HG02938 (cell line): ENCODE measurements at regions not wholly inside any gene's neighbourhood (a gene's known extent, or its start where the extent isn't known, plus 50 kb on each side); places are given as distances from the start of the nearest gene placed in this dataset.

ENCODE experiments used
- ATAC-seq: cut with Tn5 transposase; IDR thresholded peaks from one replicate; pipeline ENCODE4 v1.9.1; 2021; ENCODE audit warnings: mild to moderate bottlenecking, moderate library complexity; ENCODE audit not compliant: unreplicated experiment

GRCh38 chr2:234438305-234438977 lies 58.4 kb downstream of the ARL4C start:
- no peak for ATAC-seq

GRCh38 chr2:234437642-234438304 lies 59.1 kb downstream of the ARL4C start:
- no peak for ATAC-seq

GRCh38 chr2:234436482-234436837 lies 60.4 kb downstream of the ARL4C start:
- no peak for ATAC-seq

- ATAC-seq = no peak
These were observed 60.9 kb downstream of the ARL4C start for GRCh38 chr2:234435836-234436481.

GRCh38 chr2:234433201-234433600 lies 63.7 kb downstream of the ARL4C start:
- ATAC-seq = no peak

GRCh38 chr2:234430871-234431270 lies 66.0 kb downstream of the ARL4C start:
- no peak for ATAC-seq

GRCh38 chr2:234429265-234429664 lies 67.6 kb downstream of the ARL4C start:
- no peak for ATAC-seq

GRCh38 chr2:234427081-234428061 lies 69.5 kb downstream of the ARL4C start:
- ATAC-seq = no peak

- no peak for ATAC-seq
These were observed 70.3 kb downstream of the ARL4C start for GRCh38 chr2:234426616-234427015.

- no peak for ATAC-seq
These were observed 71.0 kb downstream of the ARL4C start for GRCh38 chr2:234425639-234426603.

- no peak for ATAC-seq
These were observed 73.0 kb downstream of the ARL4C start for GRCh38 chr2:234423884-234424283.

- no peak for ATAC-seq
These were observed 73.9 kb downstream of the ARL4C start for GRCh38 chr2:234422981-234423431.

- no peak for ATAC-seq
These were observed 74.6 kb downstream of the ARL4C start for GRCh38 chr2:234422273-234422732.

GRCh38 chr2:234420408-234420807 lies 76.5 kb downstream of the ARL4C start:
- ATAC-seq = no peak

- no peak for ATAC-seq
These were observed 77.2 kb downstream of the ARL4C start for GRCh38 chr2:234419726-234420125.

- ATAC-seq = no peak
These were observed 81.2 kb downstream of the ARL4C start for GRCh38 chr2:234415706-234416105.

GRCh38 chr2:234414596-234414995 lies 82.3 kb downstream of the ARL4C start:
- no peak for ATAC-seq

GRCh38 chr2:234412726-234413125 lies 84.2 kb downstream of the ARL4C start:
- ATAC-seq = no peak

- ATAC-seq = peak; percentile 81
These were observed 85.1 kb downstream of the ARL4C start for GRCh38 chr2:234411793-234412192.

- ATAC-seq = no peak
These were observed 86.4 kb downstream of the ARL4C start for GRCh38 chr2:234410526-234410925.
